ENCODE measurements at regions not wholly inside any gene's neighbourhood (a gene's known extent, or its start where the extent isn't known, plus 50 kb on each side); places are given as distances from the start of the nearest gene placed in this dataset.

DNA sequence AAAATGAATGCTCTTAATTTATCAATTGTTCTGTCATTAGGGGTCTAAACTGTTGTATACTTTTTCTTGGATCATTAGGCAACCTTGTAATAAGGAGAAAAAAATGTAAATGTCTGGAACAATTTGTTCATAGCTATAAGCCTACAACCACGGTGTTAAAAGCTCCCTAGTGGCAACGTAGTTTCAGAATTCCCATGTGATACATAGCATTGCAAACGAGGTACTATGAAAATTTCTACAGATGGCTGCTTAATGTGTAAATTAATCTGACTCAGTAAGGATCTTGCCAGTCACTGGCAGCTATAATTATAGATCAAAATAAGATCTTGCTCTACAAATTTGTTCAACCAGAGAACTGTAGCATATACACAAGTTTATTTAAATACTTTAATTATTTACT, 304.1 kb upstream of the ADGRL4 start:
- no peak for TF ChIP-seq EZH2 (IDR thresholded peaks at IDR 0.05; ENCODE audit: insufficient read depth, poor library complexity, severe bottlenecking)
- no peak for TF ChIP-seq EZH2phosphoT487 (IDR thresholded peaks at IDR 0.05; ENCODE audit: insufficient read depth, low read depth)

All from GM23248 (cell line).